PC-3 (cell line): ENCODE measurements at regions not wholly inside any gene's neighbourhood (a gene's known extent, or its start where the extent isn't known, plus 50 kb on each side); places are given as distances from the start of the nearest gene placed in this dataset.

Experiments used
- CTCF ChIP-seq: fragments of 300-600 bp; sonication (generic); conservative IDR thresholded peaks from 2 replicates; pipeline ENCODE4 v1.5.1; 2017; ENCODE audit warnings: antibody characterized with exemption, low read depth, mild to moderate bottlenecking, low read length
- EZH2 ChIP-seq: fragments of 300-600 bp; sonication (generic); IDR thresholded peaks from one replicate; pipeline ENCODE4 v1.6.1; 2017; ENCODE audit warnings: antibody characterized with exemption, mild to moderate bottlenecking, low read length; ENCODE audit not compliant: unreplicated experiment
- EZH2phosphoT487 ChIP-seq: fragments of 300-600 bp; sonication (generic); IDR thresholded peaks from 2 replicates; pipeline ENCODE4 v1.6.1; 2018; ENCODE audit warnings: mild to moderate bottlenecking, antibody characterized with exemption, low read length, borderline replicate concordance

- TF ChIP-seq CTCF: peak; percentile 47
- no peak for TF ChIP-seq EZH2phosphoT487
- TF ChIP-seq EZH2: no peak
These were observed 1043.8 kb downstream of the ADGRL3 start for GRCh38 chr4:62243895-62244294.
